K562 (cell line): ENCODE measurements at regions not wholly inside any gene's neighbourhood (a gene's known extent, or its start where the extent isn't known, plus 50 kb on each side); places are given as distances from the start of the nearest gene placed in this dataset.

Experiments
- BACH1 ChIP-seq: fragments of 200-800 bp; sonication (Bioruptor generic); IDR thresholded peaks from 2 replicates; pipeline ENCODE4 v1.6.1; 2016; ENCODE audit warnings: missing genetic modification characterization, missing compliant biosample characterization
- CBX2 ChIP-seq: fragments of 200-600 bp; sonication (generic); IDR thresholded peaks from one replicate; pipeline ENCODE4 v1.6.1; 2012; ENCODE audit warnings: mild to moderate bottlenecking, low read length, inconsistent platforms; ENCODE audit not compliant: insufficient read depth, poor library complexity, severe bottlenecking
- CLOCK ChIP-seq: fragments of 250-450 bp; sonication (Bioruptor Pico); IDR thresholded peaks from 2 replicates; pipeline ENCODE4 v1.4.0; 2020; ENCODE audit warnings: mild to moderate bottlenecking, moderate library complexity, borderline replicate concordance
- EGR1 ChIP-seq: fragments of 450-650 bp; conservative IDR thresholded peaks from 2 replicates; pipeline ENCODE4 v1.6.1; 2017; ENCODE audit warnings: mild to moderate bottlenecking
- FOXK1 ChIP-seq: sonication (generic); formaldehyde crosslinking; IDR thresholded peaks from 2 replicates; pipeline ENCODE4 v1.8.0; 2022; ENCODE audit warnings: missing genetic modification reagents, mild to moderate bottlenecking, borderline replicate concordance
- FUS ChIP-seq: fragments of 200-400 bp; formaldehyde crosslinking; optimal IDR thresholded peaks from 2 replicates; pipeline ENCODE3; 2017; ENCODE audit warnings: low read depth, low read length
- IRF1 ChIP-seq: sonication (generic); formaldehyde crosslinking; IDR thresholded peaks from 2 replicates; pipeline ENCODE4 v1.8.0; 2022; ENCODE audit warnings: missing genetic modification reagents, mild to moderate bottlenecking, borderline replicate concordance
- IRF9 ChIP-seq: fragments of 450-650 bp; IDR thresholded peaks from 2 replicates; pipeline ENCODE4 v1.6.1; 2016; ENCODE audit warnings: missing biosample characterization, missing genetic modification characterization
- JUND ChIP-seq, 2 experiments: IDR thresholded peaks; 2 replicates in 1 of 2; 3 replicates in 1 of 2; pipeline ENCODE4 v1.6.1; 2011; ENCODE audit warnings: borderline replicate concordance in 2 of 2, low read depth in 2 of 2, low read length in 2 of 2, improper control_type of control experiment in 1 of 2, missing biosample characterization in 1 of 2, missing genetic modification characterization in 1 of 2, missing genetic modification reagents in 1 of 2
- MAFK ChIP-seq: IDR thresholded peaks from 2 replicates; pipeline ENCODE4 v1.6.1; 2011; ENCODE audit warnings: low read length, improper control_type of control experiment
- MECOM ChIP-seq: fragments of 250-450 bp; sonication (Bioruptor Pico); IDR thresholded peaks from 2 replicates; pipeline ENCODE4 v1.8.0; 2022; ENCODE audit warnings: inconsistent platforms
- NR2C2 ChIP-seq, 2 experiments: fragments of 200-800 bp in 1 of 2; sonication (Bioruptor generic) in 1 of 2; sonication (generic) in 1 of 2; formaldehyde crosslinking in 1 of 2; IDR thresholded peaks; 2 replicates each; pipeline versions ENCODE4 v1.6.1 to v1.8.0; 2016 to 2022; ENCODE audit warnings: mild to moderate bottlenecking in 1 of 2, missing compliant biosample characterization in 1 of 2, missing genetic modification characterization in 1 of 2, missing genetic modification reagents in 1 of 2
- PURB ChIP-seq: sonication (generic); formaldehyde crosslinking; IDR thresholded peaks from 2 replicates; pipeline ENCODE4 v1.9.0; 2021; ENCODE audit warnings: low read depth, mild to moderate bottlenecking, missing genetic modification reagents
- PYGO2 ChIP-seq: fragments of 450-650 bp; IDR thresholded peaks from 2 replicates; pipeline ENCODE4 v1.6.1; 2016; ENCODE audit warnings: mild to moderate bottlenecking, missing genetic modification characterization, moderate library complexity, missing compliant biosample characterization
- RAD21 ChIP-seq, 2 experiments: fragments of 250-450 bp in 1 of 2; fragments of 450-650 bp in 1 of 2; sonication (Bioruptor Pico) in 1 of 2; formaldehyde crosslinking in 1 of 2; IDR thresholded peaks in 1 of 2; conservative IDR thresholded peaks in 1 of 2; 2 replicates each; pipeline versions ENCODE4 v1.4.0 to v1.8.0; 2020 to 2022; ENCODE audit warnings: mild to moderate bottlenecking in 2 of 2, moderate library complexity in 1 of 2
- SAFB2 ChIP-seq: fragments of 200-400 bp; formaldehyde crosslinking; IDR thresholded peaks from 2 replicates; pipeline ENCODE4 v1.6.1; 2018; ENCODE audit warnings: borderline replicate concordance, low read length, low read depth, moderate library complexity; ENCODE audit not compliant: severe bottlenecking
- SETDB1 ChIP-seq: IDR thresholded peaks from one replicate; pipeline ENCODE4 v1.6.1; 2012; ENCODE audit warnings: low read length, control low read depth, inconsistent platforms
- SNRNP70 ChIP-seq: fragments of 200-400 bp; formaldehyde crosslinking; optimal IDR thresholded peaks from 2 replicates; pipeline ENCODE3; 2017; ENCODE audit warnings: low read depth, low read length
- TRIM24 ChIP-seq, 2 experiments: fragments of 450-650 bp; IDR thresholded peaks; 2 replicates each; pipeline ENCODE4 v1.6.1; 2016
- WHSC1 ChIP-seq: IDR thresholded peaks from one replicate; pipeline ENCODE4 v1.6.1; 2012; ENCODE audit warnings: low read length, control low read depth, inconsistent platforms
- ZBTB43 ChIP-seq: sonication (generic); formaldehyde crosslinking; IDR thresholded peaks from 2 replicates; pipeline ENCODE4 v1.8.0; 2023; ENCODE audit warnings: mild to moderate bottlenecking, missing genetic modification reagents
- ZNF12 ChIP-seq: sonication (generic); formaldehyde crosslinking; IDR thresholded peaks from 2 replicates; pipeline ENCODE4 v1.4.0; 2020; ENCODE audit warnings: mild to moderate bottlenecking, missing genetic modification reagents

GRCh38 chr2:176680916-176681516 lies 411.8 kb downstream of the MTX2 start (continued):
- TF ChIP-seq JUND (IDR thresholded peaks at IDR 0.05; ENCODE audit: borderline replicate concordance, low read depth, low read length): 0 out of 2 replicates have a peak, but pooled peaks have one; percentile 19
- no peak for TF ChIP-seq JUND (tag; IDR thresholded peaks at IDR 0.05; ENCODE audit: borderline replicate concordance, low read depth, low read length)
- no peak for TF ChIP-seq SNRNP70
- no peak for TF ChIP-seq FOXK1 (CRISPR knock-in tag)
- peak; percentile 50; the same call in 1 of the 2 replicates for TF ChIP-seq MAFK
- TF ChIP-seq ZNF12 (CRISPR knock-in tag): no peak
- TF ChIP-seq CBX2: no peak
- TF ChIP-seq MECOM (CRISPR knock-in tag): no peak
- no peak for TF ChIP-seq RAD21 (CRISPR knock-in tag; conservative IDR thresholded peaks at IDR 0.05 in 1 of 2, IDR thresholded peaks at IDR 0.05 in 1 of 2)
- TF ChIP-seq SETDB1: no peak
- TF ChIP-seq EGR1: no peak
- peak in 1 of 2 experiments; percentile 28; a peak in 1 of 4 replicates for TF ChIP-seq TRIM24 (IDR thresholded peaks at IDR 0.05)
- no peak for TF ChIP-seq BACH1
- no peak for TF ChIP-seq WHSC1
- TF ChIP-seq IRF9 (tag): peak; percentile 57; the same call in 1 of the 2 replicates
- TF ChIP-seq SAFB2: no peak
- TF ChIP-seq IRF1: no peak
- no peak for TF ChIP-seq NR2C2 (CRISPR knock-in tag; IDR thresholded peaks at IDR 0.05)
- TF ChIP-seq NR2C2 (tag; IDR thresholded peaks at IDR 0.05): peak; percentile 29; the same call in 1 of the 2 replicates
- TF ChIP-seq PYGO2 (tag): no peak
- TF ChIP-seq FUS: no peak
- TF ChIP-seq CLOCK (CRISPR knock-in tag): no peak
- no peak for TF ChIP-seq ZBTB43 (CRISPR knock-in tag)
- no peak for TF ChIP-seq PURB (CRISPR knock-in tag)
